Right kidney (tissue), 1 donor: ENCODE measurements at regions not wholly inside any gene's neighbourhood (a gene's known extent, or its start where the extent isn't known, plus 50 kb on each side); places are given as distances from the start of the nearest gene placed in this dataset.

Source experiments
- DNase-seq: peaks from one replicate; pipeline ENCODE4 v3.0.0-alpha.2; 2016

- no peak for DNase-seq
These were observed 603.2 kb upstream of the PKN2 start for GRCh38 chr1:88080875-88081274.

DNA sequence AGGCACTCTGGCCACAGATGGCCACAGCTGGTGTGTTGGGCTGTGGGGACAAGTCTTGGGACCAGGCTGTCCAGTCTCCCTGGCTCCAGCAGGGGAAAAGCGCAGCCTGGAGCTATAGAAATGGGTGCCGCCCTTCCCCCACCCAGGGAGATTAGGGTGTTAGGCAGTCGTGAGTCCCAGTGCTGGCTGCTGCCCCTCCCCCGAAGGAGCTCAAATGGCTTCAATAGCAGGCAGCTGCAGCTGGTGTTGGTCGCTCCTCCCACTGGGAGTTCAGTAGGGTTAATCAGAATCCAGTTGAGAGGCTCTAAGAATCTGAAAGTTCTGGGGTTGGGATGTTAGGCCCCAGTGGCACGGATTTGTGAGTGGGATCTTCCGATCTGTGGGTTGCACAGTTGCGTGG lies 595.6 kb upstream of the PKN2 start:
- DNase-seq = no peak

DNA sequence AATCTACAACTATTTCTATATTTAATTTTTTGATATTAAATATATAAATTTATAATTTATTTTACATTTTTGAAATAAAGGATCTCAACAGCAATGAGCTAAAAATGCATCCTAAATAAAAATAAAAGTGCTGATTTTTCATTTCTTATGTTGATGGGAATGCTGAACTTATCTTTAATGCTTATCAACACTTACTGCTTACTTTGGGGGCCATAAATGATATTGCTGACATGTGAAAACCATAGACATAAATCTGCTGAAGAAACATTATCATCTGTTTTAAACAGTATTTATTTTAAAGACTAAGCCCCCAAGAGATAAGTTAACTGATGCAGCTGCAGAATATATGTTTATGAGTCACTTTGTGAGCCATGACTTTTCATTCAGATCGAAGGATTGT lies 594.1 kb upstream of the PKN2 start:
- DNase-seq = no peak

GRCh38 chr1:88098881-88099280 lies 585.2 kb upstream of the PKN2 start:
- DNase-seq = no peak

GRCh38 chr1:88101041-88101440 lies 583.0 kb upstream of the PKN2 start:
- no peak for DNase-seq

DNA sequence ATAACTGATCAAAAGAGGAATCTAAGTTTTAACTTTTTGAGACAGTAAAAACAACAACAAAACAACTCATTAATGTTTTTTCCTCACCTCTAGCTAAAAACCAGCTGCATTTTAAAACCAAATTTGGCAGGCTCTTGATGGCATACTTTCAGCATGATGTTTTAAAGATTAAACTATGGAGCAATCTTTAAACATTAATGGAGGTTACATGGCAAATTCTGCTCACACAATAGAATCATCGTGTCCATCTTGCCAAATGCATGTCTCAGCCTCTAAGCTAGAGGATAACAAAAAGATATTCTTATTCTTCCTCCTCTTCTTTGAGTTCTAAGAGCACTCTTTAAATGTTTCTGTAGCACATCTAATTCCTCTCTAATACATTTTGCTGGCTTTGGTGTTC lies 579.8 kb upstream of the PKN2 start:
- no peak for DNase-seq

DNA sequence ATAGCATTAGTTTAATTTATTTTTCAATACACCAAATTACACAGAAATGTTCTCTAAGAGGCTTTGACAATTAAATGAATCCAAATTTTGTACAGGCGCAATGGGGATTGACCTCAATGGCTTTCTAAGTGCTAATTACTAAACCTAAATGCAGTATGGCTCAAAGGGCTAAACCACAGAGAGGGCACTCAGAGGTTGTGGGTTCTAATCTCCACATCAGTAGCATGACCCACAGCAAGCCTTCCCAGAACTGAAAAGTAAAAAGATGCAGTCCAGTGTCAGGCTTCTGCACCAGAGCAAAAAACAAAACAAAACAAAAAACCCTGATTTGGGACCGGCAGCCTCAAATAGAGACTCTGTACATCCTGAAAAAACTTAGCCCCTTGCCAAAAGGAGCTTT lies 579.2 kb upstream of the PKN2 start:
- DNase-seq = no peak

- DNase-seq = no peak
These were observed 572.3 kb upstream of the PKN2 start for GRCh38 chr1:88111816-88112215.

- no peak for DNase-seq
These were observed 566.5 kb upstream of the PKN2 start for GRCh38 chr1:88117597-88117996.

DNA sequence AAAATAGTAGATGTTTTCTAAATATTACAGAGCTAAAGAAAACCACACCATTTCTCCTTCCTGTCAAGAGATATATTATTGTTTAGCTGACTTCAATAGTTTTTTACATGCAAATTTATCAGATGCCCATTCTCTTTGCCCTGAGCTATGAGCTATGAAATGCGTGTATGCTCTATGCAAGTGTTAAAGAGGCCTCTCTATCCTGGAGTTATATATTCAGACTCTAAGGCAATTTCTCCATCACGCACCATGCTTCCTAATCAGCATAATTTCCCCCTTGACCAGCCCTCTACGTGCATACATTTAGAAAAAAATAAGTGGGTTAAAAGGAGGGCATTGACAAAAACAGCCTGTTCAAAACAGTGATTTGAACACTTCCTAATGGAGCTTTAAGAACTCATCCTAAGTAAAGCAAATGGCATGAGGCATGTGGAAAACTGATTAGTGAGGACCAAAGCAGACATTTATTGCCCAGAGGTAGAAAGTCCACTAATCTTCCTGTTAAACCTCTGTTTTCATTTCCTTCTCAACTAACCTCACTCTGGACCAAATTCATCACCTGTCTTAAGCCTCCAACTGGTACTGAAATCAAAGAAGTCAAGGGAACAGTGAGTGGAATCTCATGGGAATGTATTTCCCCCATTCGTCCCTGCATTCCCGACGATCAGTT lies 565.8 kb upstream of the PKN2 start:
- no peak for DNase-seq

GRCh38 chr1:88124614-88125013 lies 559.5 kb upstream of the PKN2 start:
- no peak for DNase-seq

DNA sequence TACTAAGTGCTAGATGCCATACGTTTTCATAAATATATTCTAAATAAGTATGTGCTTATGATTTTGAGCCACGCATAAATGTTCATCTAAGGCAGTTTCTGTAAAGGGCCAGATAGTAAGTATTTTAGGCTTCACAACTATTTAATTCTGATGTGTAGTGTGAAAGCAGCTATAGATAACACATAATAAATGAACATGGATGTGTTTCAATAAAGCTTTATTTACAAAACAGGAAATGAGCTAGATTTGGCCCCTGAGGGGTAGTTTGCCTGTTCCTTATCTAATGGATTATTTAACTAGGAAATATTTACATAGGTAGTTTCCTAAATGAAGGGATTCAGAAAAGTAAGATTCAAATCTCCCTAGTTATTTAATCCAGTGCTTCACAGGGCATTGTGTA lies 557.6 kb upstream of the PKN2 start:
- DNase-seq = no peak

- no peak for DNase-seq
These were observed 550.1 kb upstream of the PKN2 start for GRCh38 chr1:88133991-88134390.

- DNase-seq = no peak
These were observed 548.8 kb upstream of the PKN2 start for GRCh38 chr1:88134983-88135921.

DNA sequence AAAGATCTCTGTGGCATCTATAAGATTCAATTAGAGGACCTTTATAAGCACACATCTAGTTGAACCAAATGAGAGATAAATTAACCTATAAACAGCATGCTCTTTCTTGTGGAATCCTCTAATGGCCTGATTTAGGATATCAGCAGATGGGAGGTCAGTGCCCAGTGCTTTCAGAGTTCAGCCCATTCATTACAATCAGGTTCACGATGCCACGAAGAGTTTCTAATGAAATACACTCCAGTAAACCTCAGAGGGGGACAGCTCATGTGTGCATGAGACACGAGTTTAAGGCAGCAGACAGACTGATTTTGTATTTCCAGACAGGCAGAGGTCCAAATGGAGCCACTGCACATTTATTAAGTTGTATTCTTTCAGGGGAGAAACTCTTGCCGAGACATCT lies 544.4 kb upstream of the PKN2 start:
- no peak for DNase-seq

GRCh38 chr1:88140325-88140724 lies 543.7 kb upstream of the PKN2 start:
- no peak for DNase-seq

DNA sequence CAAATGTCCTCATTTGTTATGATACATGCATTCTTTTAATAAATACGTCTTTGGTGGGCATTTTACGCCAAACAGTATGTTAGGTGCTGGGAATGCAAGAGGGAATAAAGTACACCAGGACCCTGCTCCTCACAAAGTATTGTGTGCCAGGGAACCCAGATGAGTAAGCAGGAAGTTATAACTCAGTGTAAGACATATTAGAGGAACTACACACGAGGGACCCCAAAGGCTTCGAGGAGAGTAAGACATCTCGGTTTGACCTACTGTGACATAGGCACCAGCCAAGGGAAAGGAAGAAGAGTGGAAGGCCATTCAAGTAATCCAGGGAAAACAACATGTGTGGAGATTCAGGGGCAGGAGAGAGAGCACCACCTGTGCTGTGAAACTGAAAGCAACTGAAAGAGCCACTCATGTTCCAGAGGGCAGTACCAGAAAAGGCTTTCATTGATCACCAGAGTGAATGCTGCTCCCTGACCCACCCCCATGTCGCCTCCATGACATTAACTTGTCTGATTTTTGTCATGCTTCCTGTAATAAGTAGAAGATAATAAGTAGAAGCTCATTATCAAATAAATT lies 542.5 kb upstream of the PKN2 start:
- no peak for DNase-seq

GRCh38 chr1:88145752-88146151 lies 538.3 kb upstream of the PKN2 start:
- DNase-seq = no peak

- no peak for DNase-seq
These were observed 534.4 kb upstream of the PKN2 start for GRCh38 chr1:88149686-88150085.

GRCh38 chr1:88150330-88150729 lies 533.7 kb upstream of the PKN2 start:
- DNase-seq = no peak

DNA sequence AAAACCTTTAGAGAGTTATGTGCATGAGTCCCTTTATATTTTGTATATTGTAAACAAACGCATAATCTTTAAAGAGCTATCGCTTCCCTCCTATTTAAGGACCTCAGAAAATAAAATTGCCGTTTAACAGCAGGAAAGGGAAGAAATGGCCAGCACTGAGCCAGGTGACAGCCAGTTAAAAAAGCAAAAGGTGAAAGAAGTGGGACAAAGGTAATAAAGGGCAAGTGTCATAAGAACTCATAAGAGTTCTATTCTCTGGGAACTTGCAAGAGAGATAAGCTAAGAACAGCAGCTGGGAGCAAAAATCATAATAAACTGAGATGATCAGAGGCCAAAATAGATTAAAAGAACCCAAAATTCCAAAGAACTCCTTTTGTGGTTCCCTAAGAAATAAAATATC lies 520.9 kb upstream of the PKN2 start:
- DNase-seq = no peak

DNA sequence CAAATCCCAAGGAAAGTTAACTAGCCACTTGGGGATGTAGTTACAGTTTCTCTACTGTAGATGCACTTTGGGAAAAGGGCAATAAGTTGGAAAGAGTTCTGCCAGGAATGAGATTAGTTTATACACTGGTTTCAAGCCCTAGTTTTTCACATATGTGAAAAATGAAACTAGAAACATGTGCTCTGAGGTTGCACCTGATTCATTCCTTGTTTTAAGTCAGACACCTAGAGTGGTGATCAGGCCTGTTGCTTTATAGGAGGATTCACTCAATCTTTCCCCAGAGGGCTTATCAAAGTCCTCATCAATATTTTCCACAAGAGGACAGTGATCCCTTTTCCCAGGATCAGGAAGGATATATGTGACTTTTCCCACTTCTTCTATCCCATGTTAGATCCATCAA lies 515.9 kb upstream of the PKN2 start:
- DNase-seq = no peak

- no peak for DNase-seq
These were observed 514.9 kb upstream of the PKN2 start for GRCh38 chr1:88169139-88169538.

- no peak for DNase-seq
These were observed 514.1 kb upstream of the PKN2 start for GRCh38 chr1:88169939-88170338.
